NCI-H2196 (cell line): ENCODE measurements at regions not wholly inside any gene's neighbourhood (a gene's known extent, or its start where the extent isn't known, plus 50 kb on each side); places are given as distances from the start of the nearest gene placed in this dataset.

ENCODE experiments used
- DNase-seq: peaks from one replicate; lab custom pipeline; 2025; ENCODE audit not compliant: unreplicated experiment; lab: John Stamatoyannopoulos, UW

DNA sequence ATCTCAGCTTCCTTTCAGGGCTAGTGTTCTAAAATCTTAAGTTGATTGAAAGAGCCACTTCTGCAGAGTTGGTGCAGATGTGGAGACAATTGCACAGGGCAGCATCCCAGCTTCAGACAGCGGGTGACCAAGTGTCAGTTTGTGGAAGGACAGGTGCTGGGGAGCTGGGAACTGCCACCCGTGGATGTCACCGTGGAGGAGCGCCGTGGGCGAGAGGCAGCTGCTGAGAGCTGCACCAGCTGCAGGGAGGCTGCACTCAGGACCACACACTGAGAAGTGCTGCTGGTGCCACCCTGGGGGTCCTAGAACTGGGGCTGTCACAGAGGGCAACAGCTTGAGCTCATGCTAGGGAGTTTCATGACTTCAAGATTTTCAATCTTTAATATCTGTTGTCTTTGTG is 543.0 kb upstream of the FZD8 start:
- DNase-seq = no peak

DNA sequence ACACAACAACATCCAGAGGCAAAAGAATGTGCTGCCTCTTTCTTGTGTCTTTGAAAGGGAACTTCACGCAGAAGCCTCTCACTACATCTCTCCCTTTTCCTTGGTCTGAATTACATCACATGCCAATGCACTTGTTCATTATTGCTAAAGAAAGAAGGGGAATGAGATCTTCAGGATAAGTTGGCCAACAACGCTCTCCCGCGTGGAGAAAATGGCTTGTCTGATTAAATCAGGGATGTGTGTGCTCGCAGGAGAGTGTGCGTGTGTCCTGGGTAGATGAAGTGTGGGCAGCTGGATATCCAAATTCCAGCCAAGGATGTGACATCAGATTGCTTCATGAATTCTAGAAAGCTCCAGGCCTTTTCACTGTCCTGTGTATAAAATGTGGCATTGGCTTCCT is 541.6 kb upstream of the FZD8 start:
- no peak for DNase-seq

DNA sequence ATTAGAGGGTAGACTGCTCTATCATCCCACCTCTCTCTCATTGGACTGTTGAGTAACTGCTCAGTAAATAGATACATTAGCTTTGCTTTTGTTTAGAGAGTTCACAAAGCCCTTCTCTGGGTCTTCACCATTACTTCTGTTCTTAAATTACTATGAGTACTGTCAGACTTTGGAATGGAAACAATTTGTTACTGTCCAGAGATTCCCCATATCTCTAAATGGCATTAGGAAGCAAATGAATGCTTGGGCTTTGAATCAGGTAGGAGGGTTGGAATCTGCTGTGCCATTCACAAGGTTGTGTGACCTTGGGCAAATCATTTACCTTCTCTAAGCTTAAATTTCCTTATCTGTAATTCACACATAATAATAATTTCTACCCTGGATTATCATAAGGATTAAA is 541.0 kb upstream of the FZD8 start:
- DNase-seq = no peak

DNA sequence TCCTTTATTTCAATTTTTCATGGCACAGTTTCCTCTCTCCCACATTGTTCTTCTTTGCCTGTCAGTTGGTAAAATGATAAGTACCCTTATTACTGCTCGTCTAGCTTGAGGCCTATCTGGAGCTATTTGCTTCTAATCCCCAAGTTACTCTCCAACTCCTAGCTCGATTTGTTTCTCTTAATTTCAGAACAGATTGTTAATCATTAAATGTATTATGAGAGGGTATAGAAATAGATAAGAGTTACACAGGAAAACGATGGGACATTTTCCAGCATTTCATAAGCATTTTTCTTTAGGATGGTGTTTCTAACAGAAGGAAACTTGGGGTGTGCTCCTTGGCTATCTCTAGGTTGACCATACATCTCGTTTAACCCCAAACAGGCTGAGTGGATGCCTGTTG is 540.5 kb upstream of the FZD8 start:
- DNase-seq = no peak

DNA sequence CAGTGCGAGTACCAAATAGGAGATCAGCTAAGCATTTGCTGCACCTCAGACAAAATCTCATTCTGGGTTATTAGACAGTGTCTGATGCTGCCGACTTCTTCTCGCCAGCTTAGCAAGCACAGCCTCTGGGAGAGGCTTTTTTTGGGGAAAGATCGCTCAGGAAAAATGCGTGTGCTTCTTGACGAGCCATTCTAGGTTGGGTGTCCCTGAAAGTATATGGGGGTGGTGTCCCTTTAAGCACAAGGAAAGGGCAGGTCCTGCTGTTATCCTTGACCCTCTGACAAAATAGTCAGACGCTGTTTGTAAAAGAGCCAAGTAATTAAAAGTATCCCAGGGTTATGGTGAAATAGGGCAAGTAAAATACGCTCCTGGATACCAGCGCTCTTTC is 540.1 kb upstream of the FZD8 start:
- no peak for DNase-seq

DNA sequence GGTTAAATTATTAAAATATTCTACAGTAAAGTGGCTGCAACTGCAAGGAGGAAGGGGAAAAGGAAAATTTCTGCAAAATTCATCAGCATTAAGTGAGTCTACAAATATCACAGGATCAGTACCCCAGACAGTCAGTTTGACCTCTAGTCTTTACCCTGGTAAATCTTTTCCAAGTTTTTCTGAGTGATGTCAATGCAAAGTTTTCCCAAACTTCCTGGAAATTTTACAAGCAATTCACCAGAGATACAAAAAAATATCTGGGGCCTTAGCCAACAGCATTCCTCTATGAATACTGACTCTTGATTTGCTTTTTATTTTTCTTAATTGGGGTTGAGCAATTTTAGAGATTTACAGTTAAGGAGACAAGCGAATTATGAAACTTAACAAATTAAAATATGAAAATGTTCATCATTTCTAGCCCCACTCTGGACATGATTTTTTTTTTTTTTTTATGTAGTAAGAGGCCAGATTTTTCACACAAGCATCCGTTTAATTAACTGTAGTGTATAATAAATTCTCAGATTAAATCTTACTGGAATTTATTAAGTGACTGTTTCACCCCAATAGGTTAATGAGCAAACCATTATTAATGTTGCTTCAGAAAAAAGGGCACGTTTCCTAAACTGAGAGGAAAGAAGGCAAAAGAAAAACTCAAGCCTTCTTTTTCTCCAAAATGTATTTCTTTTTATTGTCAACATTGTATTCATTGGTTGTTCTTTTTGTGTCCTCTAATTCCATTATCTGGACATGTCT is 539.5 kb upstream of the FZD8 start:
- no peak for DNase-seq

DNA sequence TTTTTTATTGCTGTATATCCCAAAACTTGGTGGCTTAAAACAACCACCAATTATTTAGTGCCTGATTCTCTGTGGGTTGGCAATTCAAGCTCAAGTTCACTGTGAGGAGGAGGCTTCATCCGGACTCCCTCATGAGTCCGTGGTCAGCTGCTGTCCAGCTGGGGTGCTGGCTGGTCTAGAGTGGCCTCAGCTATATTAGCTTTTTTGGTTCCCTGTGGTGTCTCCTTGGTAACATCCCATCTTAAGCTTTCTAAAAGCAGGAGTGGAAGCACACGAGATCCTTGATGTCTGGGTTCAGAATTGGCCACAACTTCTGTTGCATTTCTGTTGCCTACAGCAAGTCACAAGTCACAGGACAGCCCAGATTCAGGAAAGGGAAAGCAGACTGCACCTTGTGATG is 536.5 kb upstream of the FZD8 start:
- no peak for DNase-seq

DNA sequence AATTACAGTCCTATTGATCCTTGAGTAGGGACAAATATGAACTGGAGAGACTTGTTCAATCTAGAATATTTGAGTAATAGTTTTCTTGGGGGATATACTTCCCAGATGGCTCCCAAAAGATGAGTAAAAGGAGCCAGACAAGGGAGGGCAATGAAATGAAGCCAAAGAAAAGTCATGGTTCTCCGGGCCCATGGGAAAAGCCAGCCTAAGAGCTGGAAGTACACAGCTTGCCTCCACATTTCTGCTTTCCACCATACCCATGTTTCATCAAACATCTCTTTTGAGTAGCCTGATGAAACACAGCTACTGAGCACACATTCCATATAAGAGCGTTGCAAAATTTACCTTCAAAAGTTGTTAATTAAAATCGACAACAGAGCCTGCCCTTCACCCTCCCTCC is 535.0 kb upstream of the FZD8 start:
- no peak for DNase-seq

DNA sequence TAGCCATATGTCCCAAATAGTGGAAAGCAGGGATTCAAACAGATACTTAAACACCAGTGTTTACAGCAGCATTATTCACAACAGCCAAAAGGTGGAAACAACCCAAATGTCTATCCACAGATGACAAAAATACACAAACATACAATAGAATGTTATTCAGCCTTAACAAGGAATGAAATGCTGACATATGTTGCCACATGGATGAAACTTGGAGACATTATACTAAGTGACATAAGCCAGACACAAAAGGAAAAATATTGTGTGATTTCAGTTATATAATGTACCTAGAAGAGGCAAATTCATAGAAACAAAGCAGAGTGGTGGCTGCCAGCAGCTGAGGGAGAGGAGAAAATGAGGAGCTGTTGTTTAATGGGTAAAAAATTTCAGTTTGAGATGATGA is 533.9 kb upstream of the FZD8 start:
- DNase-seq = no peak

DNA sequence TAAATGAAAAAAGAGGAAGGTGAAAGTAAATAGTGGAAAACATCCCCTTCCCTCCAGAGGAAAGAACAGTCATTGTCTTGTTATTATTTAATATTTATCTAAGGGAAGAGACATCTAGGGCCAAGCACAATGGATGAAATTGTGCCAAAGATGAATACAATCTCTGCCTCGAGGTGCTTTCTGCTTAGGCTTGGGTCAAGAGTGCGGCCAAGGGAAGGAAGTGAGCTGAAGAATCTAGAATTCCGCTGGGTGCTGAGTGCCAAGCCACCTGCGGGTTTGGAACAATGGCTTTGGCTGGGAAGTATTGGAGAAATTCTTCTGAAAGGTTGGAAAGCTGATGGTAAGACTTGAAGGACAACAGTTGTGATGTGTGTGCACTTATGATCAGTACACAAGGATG is 531.3 kb upstream of the FZD8 start:
- no peak for DNase-seq

DNA sequence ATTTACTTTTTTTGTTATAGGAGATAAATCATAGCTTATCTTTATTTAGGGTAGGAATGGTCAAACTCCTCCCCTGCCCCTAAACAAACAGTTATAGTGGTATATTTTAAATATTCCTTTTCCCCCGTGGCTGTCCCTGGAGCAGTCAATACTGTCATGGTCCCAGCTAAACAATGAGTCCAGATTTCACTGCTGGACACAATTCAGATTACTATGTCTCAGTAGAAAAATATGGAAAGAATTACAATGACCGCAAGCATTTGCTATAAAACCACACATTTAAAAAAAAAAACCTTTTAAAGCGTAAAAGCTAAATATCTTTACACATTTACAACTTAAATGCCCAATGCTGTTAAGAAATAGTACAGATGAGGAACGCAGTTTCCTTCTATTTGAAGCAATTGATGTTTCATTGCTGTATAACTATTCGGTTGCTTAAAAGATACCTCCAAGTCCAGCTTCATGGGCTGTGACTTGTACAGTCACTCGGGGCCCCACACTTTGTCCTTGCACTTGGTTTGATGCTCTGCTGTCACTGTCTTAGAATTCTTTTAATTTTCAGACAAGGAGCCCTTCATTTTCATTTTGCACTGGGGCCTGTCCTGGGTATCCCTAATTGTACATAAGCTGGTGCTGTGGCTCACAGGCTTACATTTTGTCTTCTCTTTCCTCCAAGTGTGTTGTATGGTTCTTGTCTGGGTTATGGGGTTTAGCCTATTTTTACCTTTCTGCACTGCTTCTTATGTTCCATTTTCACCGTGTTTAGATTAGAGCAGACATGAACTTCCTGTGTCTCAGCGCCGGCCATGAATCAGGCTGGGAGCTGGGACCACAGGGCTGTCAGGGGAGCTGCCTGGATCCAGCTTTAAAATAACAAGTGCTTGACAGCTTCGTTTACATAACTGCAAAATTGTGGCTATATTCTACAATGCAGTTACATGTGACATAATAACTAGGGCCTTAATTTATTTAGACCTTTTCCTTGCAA is 530.2 kb upstream of the FZD8 start:
- DNase-seq = no peak

DNA sequence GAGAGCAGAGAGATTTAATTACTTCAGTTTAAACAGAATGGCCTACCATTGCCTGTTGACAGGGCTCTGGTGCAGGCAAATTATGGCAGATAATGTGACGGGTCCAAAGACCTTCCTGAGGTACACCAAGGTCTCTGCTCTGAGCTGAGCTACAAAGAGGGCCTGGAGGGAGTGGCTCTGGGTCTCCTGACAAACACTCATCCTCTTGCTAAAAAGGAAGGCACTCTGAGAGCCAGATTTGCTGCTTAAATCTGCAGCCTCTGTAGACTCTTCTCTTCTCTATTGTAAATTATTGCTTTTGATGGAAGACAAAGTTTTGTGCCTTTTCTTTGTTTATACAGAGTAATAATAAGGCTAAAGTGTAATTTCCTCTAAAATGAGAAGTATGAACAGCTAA is 529.5 kb upstream of the FZD8 start:
- DNase-seq = no peak

DNA sequence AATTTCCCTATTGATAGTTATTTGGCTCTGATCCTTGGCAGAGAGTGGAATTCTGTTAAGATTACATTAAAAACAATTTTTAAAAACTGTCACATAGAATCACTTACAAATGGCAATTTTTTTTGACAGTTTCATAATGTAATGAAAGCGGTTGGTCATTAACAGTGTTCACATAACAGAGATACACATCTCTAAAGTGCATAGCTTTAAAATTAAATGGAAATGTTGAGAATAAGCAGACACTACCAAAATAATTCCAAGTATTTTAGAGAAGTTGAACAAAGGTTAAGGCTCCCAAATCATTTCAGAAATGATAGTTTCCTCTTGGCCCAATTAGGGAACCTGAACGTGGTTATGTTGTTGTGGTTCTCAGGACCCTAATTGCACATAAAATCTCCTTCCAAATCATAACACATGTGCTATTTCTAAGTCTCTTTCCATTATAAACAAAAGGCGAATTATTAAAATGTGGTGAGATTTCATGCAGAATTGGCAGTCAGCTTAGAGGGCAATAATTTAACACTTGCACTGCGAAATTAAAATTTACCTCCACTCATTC is 528.9 kb upstream of the FZD8 start:
- DNase-seq = no peak

DNA sequence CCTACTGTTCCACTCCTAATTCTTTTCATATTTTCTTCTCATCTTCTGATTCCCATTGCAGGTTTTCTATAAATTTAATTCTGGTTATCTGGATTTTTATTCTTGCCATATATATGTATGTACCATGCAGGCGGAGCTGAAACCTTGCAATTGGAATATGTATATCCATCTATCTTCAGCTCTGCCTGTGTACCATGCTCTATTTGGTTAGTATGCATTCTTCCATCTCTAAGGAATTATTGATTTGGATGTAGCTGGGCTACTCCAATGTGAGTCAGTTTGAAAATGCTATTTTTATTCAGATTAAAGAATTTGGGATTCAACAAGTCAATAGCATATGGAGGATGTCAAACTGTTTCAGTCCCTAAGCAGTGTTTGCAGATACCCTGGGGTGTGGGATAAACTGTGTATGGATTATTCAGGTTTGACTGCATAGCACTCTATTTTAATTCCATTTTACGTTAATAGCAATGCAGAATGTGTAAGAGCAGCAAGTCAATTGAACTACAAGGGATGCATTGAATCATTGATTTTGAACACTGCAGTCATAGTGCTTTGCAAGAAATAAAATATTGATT is 528.1 kb upstream of the FZD8 start:
- no peak for DNase-seq

DNA sequence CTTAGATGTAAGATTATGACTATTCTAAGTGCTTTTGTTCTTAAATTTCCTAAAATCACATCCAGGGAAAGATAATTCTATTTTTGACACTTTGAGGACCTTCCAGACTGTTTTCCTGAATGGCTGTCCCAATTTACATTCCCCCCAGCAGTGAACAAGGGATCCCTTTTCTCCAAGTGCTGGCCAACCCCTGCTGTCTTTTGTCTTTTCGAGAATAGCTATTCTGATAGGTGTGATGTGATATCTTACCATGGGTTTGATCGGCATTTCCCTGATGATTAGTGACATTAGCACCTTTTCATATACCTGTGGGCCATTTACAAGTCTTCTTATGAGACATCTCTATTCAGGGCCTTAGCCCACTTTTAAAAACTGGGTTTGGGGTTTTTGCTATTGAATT is 526.7 kb upstream of the FZD8 start:
- DNase-seq = no peak

DNA sequence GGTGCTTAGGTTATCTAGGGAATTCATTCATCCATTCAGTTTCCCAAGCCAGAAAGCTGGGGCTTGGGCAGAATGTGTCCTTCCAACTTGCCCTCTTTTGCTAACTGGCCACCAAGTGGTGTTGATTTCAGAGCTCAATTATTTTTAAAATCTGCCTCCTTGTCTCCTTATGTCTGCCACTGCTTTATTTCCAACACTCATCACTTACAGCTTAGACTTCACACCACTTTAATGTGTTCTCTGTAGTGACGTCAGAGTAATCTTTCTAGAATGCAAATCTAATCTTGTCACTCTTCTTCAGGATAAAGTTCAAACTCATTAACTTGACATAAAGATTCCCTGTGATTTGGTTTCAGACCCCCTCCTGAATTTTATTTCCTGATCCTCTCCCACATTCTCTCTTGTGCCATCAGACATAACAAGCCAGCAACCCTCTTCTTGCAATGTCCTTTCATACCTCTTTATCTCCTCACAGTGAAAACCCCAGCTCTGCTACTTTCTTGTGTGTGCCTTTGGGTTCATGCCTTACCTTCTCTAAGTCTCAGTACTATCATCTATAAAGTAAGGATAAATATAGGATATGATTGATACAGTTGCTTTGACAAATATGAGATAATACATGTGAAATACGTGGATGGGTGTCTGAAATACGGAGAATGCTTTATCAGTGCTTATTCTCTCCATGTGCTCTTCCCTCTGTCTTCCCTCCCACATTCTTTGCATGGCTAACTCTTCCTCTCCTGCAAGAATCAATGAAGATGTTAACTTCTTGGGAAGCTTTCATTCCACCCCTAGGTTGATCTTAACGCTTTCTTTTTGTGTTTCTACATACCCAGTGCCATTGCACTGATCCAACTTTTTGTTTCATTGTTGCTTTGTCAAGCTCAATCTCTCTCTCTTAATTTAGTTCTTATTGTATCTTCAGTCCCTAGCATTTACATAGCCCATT is 522.7 kb upstream of the FZD8 start:
- no peak for DNase-seq

DNA sequence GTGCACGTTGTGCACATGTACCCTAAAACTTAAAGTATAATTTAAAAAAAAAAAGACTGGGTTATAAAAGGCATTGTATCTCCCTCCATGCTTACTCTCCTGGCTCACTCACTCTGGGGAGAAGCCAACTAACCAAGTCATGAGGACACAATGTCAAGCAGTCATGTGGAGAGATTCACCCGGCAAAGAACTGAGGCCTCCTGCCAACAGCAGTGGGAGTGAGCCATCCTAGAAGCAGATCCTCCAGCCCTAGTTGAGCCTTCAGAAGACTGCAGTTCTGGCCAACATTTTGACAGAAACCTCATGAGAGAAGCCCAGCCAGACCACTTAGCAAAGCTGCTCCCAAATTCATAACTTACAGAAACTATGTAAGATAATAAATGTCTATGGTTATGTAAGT is 521.7 kb upstream of the FZD8 start:
- no peak for DNase-seq

DNA sequence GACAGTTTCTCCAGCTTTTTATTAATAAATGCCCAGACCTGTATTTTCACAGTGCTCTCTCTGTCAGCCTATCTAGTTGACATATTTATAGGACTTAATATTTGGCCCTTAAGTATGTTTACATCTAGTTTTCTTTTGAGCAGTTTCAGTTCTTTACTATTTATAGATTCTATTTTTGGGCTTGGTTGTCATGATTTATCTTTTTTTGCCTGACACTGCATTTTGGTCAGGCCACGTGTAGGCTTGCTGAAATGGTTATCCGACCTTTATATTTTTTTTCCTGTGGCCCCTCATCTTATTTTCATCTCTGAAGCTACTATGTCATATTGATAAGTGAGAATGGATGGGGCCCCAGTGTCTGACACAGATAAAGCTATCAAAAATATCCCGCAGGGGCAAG is 515.4 kb upstream of the FZD8 start:
- no peak for DNase-seq

DNA sequence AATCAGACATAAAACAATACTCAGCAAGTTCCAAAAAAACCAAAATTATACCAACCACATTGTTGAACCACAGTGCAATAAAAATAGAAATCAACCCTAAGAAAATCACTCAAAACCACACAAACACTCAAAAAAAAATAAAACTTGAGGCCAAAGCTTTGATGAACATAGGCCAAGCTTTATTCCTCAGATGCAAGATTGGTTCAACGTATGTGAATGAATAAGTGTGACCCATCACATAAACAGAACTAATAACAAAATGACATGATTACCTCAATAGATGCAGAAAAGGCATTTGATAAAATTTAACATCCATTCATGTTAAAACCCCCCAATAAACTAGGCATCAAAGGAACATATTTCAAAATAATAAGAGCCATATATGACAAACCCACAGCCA is 506.1 kb upstream of the FZD8 start:
- no peak for DNase-seq

DNA sequence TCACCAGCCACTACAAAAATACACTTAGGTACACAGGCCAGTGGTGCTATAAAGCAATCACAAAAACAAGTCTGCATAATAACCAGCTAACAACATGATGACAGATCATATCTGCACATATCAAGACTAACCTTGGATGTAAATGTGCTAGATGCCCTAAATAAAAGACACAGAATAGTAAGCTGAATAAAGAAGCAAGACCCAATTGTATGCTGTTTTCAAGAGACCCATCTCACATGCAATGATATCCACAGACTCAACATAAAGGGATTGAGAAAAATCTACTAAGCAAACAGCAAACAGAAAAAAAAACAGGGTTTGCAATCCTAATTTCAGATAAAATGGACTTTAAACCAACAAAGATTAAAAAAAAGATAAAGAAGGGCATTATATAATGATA is 505.4 kb upstream of the FZD8 start:
- no peak for DNase-seq
